Erythroblast (primary cell): ENCODE measurements at regions not wholly inside any gene's neighbourhood (a gene's known extent, or its start where the extent isn't known, plus 50 kb on each side); places are given as distances from the start of the nearest gene placed in this dataset.

Source experiments
- GATA1 ChIP-seq: IDR thresholded peaks from 2 replicates; pipeline ENCODE4 v1.6.1; 2011; ENCODE audit warnings: low read depth, mild to moderate bottlenecking, control low read depth, low read length, moderate library complexity
- POLR2A ChIP-seq: IDR thresholded peaks from 2 replicates; pipeline ENCODE4 v1.6.1; 2011; ENCODE audit warnings: mild to moderate bottlenecking, low read length

DNA sequence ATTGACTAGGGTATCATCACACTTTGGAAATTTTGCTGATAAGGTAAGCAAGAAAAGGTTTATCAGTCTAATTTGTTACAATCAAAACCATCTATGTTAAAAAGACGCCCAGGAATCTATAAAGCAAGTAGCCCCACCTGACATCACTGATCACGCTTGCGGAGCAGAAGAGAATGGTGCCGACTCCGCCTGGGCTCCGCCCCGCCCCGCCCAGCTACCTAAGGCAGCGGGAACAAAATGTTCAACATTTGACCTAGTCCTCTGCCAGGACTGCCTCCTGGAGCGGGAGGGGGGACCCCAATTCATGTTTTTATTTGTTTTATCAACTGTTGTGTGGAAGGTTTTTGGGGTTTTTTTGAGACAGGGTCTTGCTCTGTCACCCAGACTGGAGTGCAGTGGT lies 520.5 kb downstream of the PREX1 start:
- TF ChIP-seq POLR2A (no peak), GATA1 (no peak)
